PC-3 (cell line): ENCODE measurements at regions not wholly inside any gene's neighbourhood (a gene's known extent, or its start where the extent isn't known, plus 50 kb on each side); places are given as distances from the start of the nearest gene placed in this dataset.

Experiments used
- ATAC-seq: fragments of 200-7000 bp; cut with Tn5 transposase; 2 replicates; pipeline ENCODE4 v1.9.1; 2020; ENCODE audit warnings: mild to moderate bottlenecking, moderate library complexity
- BruUV-seq: library from RNA; stranded (reverse); fragments of 400-500 nt; replicated peaks from 2 replicates; lab custom pipeline; 2021; lab: Mats Ljungman, UMichigan
- CTCF ChIA-PET: fragments of 300-600 bp; sonication (Branson Sonifier 250); formaldehyde crosslinking; loops from one replicate; lab custom pipeline; 2022; ENCODE audit warnings: antibody characterized with exemption; lab: Charles Lee
- POLR2A ChIA-PET: fragments of 300-600 bp; sonication (Branson Sonifier 250); formaldehyde crosslinking; loops from one replicate; lab custom pipeline; 2022; ENCODE audit warnings: antibody characterized with exemption; ENCODE audit not compliant: unreplicated experiment; lab: Charles Lee
- DNase-seq: peaks from one replicate; pipeline ENCODE4 v3.0.0-alpha.2; 2015
- H2AFZ ChIP-seq: fragments of 300-600 bp; sonication (generic); 2 replicates; pipeline ENCODE4 v1.6.0; 2016; ENCODE audit warnings: antibody characterized with exemption, low read length
- H3F3A ChIP-seq: fragments of 300-600 bp; sonication (generic); one replicate; pipeline ENCODE4 v1.6.0; 2017; ENCODE audit warnings: antibody characterized with exemption, low read length, control low read depth, mild to moderate bottlenecking; ENCODE audit not compliant: unreplicated experiment
- H3K27ac ChIP-seq: fragments of 300-600 bp; sonication (generic); 2 replicates; pipeline ENCODE4 v1.5.1; 2016; ENCODE audit warnings: mild to moderate bottlenecking, low read length
- H3K27me3 ChIP-seq: fragments of 300-600 bp; sonication (generic); 2 replicates; pipeline ENCODE4 v1.6.1; 2016; ENCODE audit warnings: low read length, mixed read lengths
- H3K36me3 ChIP-seq: fragments of 300-600 bp; sonication (generic); 2 replicates; pipeline ENCODE4 v1.6.1; 2016; ENCODE audit warnings: low read depth, mixed run types, low read length, mixed read lengths
- H3K4me1 ChIP-seq: fragments of 300-600 bp; sonication (generic); 2 replicates; pipeline ENCODE4 v1.5.1; 2016; ENCODE audit warnings: low read length; ENCODE audit not compliant: insufficient read depth
- H3K4me2 ChIP-seq: fragments of 300-600 bp; sonication (generic); 2 replicates; pipeline ENCODE4 v1.6.0; 2016; ENCODE audit warnings: low read length
- H3K4me3 ChIP-seq: fragments of 300-600 bp; sonication (generic); 2 replicates; pipeline ENCODE4 v1.5.1; 2016; ENCODE audit warnings: mild to moderate bottlenecking, low read length, mixed read lengths
- H3K79me2 ChIP-seq: fragments of 300-600 bp; sonication (generic); 2 replicates; pipeline ENCODE4 v1.6.1; 2017; ENCODE audit warnings: low read length, mixed read lengths
- H3K9ac ChIP-seq: fragments of 300-600 bp; sonication (generic); 2 replicates; pipeline ENCODE4 v1.6.0; 2016; ENCODE audit warnings: mild to moderate bottlenecking, low read length
- H3K9me2 ChIP-seq: fragments of 300-600 bp; sonication (generic); replicated peaks from 2 replicates; pipeline ENCODE4 v1.6.1; 2016; ENCODE audit warnings: mixed run types, low read length, mixed read lengths
- H3K9me3 ChIP-seq: fragments of 300-600 bp; sonication (generic); 2 replicates; pipeline ENCODE4 v1.6.1; 2016; ENCODE audit warnings: low read length, mixed read lengths
- H4K20me1 ChIP-seq: fragments of 300-600 bp; sonication (generic); 2 replicates; pipeline ENCODE4 v1.6.1; 2016; ENCODE audit warnings: low read length, mixed read lengths
- EZH2 ChIP-seq: fragments of 300-600 bp; sonication (generic); IDR thresholded peaks from one replicate; pipeline ENCODE4 v1.6.1; 2017; ENCODE audit warnings: antibody characterized with exemption, mild to moderate bottlenecking, low read length; ENCODE audit not compliant: unreplicated experiment
- EZH2phosphoT487 ChIP-seq: fragments of 300-600 bp; sonication (generic); IDR thresholded peaks from 2 replicates; pipeline ENCODE4 v1.6.1; 2018; ENCODE audit warnings: mild to moderate bottlenecking, antibody characterized with exemption, low read length, borderline replicate concordance
- intact Hi-C: fragments of 100-400 bp; cut with micrococcal nuclease; formaldehyde crosslinking; loops from 2 replicates; pipeline ENCODE4 v1.9.0; 2023
- TF ChIP-seq, protein P1 (sequence below): fragments of 300-600 bp; sonication (generic); conservative IDR thresholded peaks from 2 replicates; pipeline ENCODE4 v1.5.1; 2017; ENCODE audit warnings: antibody characterized with exemption, low read depth, mild to moderate bottlenecking, low read length

DNA sequence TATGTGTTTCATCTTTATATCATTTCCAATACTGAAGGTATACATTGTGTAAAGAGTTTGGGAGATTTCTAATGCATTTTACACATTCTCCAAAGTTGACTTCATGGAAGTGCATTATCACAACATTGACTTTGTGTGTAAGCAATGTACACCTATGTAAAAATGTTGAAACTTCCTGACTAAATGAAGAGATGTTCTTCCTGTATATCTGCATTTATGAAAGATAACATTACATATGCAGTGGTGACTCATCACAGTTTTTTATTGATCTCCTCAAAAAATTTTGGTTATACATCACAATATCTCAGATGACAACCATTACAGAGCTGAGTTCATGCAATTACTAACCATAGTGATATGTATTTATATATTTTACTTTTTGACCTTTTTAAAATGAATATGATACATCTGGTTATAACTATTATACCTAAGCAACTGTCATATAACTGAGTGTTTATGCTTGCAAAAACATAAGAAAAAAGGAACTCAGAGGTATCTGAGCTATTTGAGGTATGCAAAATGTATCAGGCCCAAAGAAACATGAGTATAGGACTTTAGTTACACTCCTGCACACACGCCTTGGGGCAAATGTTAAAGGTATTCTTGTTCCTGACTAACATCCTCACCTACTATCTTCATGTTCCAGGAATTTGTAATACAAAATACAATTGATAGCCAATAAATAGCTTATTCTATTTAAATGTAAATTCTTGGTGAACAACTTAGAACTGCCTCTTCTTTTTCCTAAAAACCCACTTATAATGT is 88.2 kb upstream of the OLFM3 start:
- Histone ChIP-seq H3K4me3 (no peak overlapping the region), H3K9me3 (peaks cover 4% of the 10 kb centered on the region; the same call in 1 of the 2 replicates), H2AFZ (no peak overlapping the region), H3F3A (no peaks in the 10 kb centered on the region), H3K9ac (no peak overlapping the region), H3K27me3 (0 out of 2 replicates have a peak, but pooled peaks cover 3% of the 10 kb centered on the region), H3K27ac (no peak overlapping the region), H4K20me1 (no peaks in the 10 kb centered on the region), H3K4me2 (no peak overlapping the region), H3K79me2 (no peaks in the 10 kb centered on the region), H3K36me3 (no peaks in the 10 kb centered on the region), H3K4me1 (no peaks in the 10 kb centered on the region), H3K9me2 (no peaks in the 10 kb centered on the region)
- TF ChIP-seq EZH2 (no peak), EZH2phosphoT487 (no peak)
- TF ChIP-seq, protein P1, sequence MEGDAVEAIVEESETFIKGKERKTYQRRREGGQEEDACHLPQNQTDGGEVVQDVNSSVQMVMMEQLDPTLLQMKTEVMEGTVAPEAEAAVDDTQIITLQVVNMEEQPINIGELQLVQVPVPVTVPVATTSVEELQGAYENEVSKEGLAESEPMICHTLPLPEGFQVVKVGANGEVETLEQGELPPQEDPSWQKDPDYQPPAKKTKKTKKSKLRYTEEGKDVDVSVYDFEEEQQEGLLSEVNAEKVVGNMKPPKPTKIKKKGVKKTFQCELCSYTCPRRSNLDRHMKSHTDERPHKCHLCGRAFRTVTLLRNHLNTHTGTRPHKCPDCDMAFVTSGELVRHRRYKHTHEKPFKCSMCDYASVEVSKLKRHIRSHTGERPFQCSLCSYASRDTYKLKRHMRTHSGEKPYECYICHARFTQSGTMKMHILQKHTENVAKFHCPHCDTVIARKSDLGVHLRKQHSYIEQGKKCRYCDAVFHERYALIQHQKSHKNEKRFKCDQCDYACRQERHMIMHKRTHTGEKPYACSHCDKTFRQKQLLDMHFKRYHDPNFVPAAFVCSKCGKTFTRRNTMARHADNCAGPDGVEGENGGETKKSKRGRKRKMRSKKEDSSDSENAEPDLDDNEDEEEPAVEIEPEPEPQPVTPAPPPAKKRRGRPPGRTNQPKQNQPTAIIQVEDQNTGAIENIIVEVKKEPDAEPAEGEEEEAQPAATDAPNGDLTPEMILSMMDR: no peak
- CTCF ChIA-PET: no interaction called here
- intact Hi-C loops: no loop called here
- POLR2A ChIA-PET: no interaction called here
- BruUV-seq: no TSS peak
- no peak for DNase-seq
- no peak for ATAC-seq

DNA sequence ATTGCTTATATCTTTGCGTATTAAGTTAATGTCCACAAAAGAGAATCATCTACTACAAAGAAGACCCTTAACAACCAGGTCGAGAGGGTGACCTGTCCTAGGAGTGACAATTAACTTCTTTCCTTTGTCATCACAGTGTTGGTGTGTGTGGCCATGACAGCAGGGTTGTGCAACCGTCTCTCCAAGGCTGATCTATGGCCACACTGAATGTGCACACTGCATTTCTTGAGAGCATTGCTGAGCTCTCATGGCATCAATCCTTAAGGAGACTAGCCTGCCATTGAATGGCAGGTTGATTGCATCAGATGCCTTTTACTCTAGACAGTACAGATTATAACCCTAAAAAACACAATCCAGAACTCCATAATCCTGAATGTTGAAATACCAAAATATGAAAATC is 86.5 kb upstream of the OLFM3 start:
- BruUV-seq: no TSS peak
- intact Hi-C loops: no loop called here
- no peaks in the 10 kb centered on the region for H3K36me3 ChIP-seq
- 0 out of 2 replicates have a peak, but pooled peaks cover 3% of the 10 kb centered on the region for H3K27me3 ChIP-seq
- TF ChIP-seq EZH2phosphoT487: no peak
- TF ChIP-seq, protein P1: no peak
- TF ChIP-seq EZH2: no peak
- H3K9me3 ChIP-seq: peaks cover 4% of the 10 kb centered on the region; the same call in 1 of the 2 replicates
- H3K9me2 ChIP-seq: no peaks in the 10 kb centered on the region
- H3K27ac ChIP-seq: no peak overlapping the region
- ChIA-PET POLR2A (no interaction called here), CTCF (no interaction called here)
- ATAC-seq (no peak), DNase-seq (no peak)
- no peak overlapping the region for H3K4me2 ChIP-seq
- H2AFZ ChIP-seq: no peak overlapping the region
- H3K79me2 ChIP-seq: no peaks in the 10 kb centered on the region
- H3F3A ChIP-seq: no peaks in the 10 kb centered on the region
- H3K4me3 ChIP-seq: no peak overlapping the region
- H3K9ac ChIP-seq: no peak overlapping the region
- H4K20me1 ChIP-seq: no peaks in the 10 kb centered on the region
- no peaks in the 10 kb centered on the region for H3K4me1 ChIP-seq

DNA sequence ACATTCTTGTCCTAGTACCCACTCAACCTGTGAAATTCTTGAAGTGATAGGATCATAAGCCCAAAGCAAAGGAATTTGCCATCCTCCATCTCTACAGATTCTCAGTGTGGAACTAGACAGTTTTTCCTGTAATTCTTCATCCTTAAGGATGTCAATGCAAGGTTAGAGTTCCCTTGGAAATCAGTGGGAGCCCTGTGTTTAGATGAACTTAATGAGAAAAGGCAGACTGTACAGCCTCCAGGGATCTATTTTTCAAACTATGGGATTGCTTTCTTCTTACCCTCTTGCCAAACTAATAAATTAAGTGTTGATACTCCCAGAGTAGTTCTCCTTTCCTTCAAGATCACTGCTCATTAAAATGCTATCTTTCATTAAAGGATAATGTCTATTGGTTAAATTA is 78.1 kb upstream of the OLFM3 start:
- TF ChIP-seq, protein P1: no peak
- TF ChIP-seq EZH2 (no peak), EZH2phosphoT487 (no peak)
- Histone ChIP-seq H3K36me3 (no peaks in the 10 kb centered on the region), H3K4me1 (no peaks in the 10 kb centered on the region), H3K9me3 (no peaks in the 10 kb centered on the region), H2AFZ (no peak overlapping the region), H4K20me1 (no peaks in the 10 kb centered on the region), H3F3A (no peaks in the 10 kb centered on the region), H3K27ac (no peak overlapping the region), H3K9ac (no peak overlapping the region), H3K4me2 (no peak overlapping the region), H3K27me3 (no peaks in the 10 kb centered on the region), H3K9me2 (no peaks in the 10 kb centered on the region), H3K4me3 (no peak overlapping the region), H3K79me2 (no peaks in the 10 kb centered on the region)
- no peak for DNase-seq
- ATAC-seq: no peak
- BruUV-seq: no TSS peak
- ChIA-PET POLR2A (no interaction called here), CTCF (no interaction called here)
- intact Hi-C loops: no loop called here
